GM18861 (cell line): ENCODE measurements at regions not wholly inside any gene's neighbourhood (a gene's known extent, or its start where the extent isn't known, plus 50 kb on each side); places are given as distances from the start of the nearest gene placed in this dataset.
"Not testable (repeated sequence)": the region's sequence is repeated elsewhere in the genome, so short reads cannot be mapped to it uniquely, and the experiment has no call there.

ENCODE experiments used
- ATAC-seq: cut with Tn5 transposase; IDR thresholded peaks from one replicate; pipeline ENCODE4 v1.9.1; 2021; ENCODE audit not compliant: unreplicated experiment

GRCh38 chr15:38726187-38726586 is 161.6 kb upstream of the RASGRP1 start:
- no peak for ATAC-seq

GRCh38 chr15:38733331-38733730 is 168.7 kb upstream of the RASGRP1 start:
- no peak for ATAC-seq

- no peak for ATAC-seq
Measured at GRCh38 chr15:38740206-38740605, 175.6 kb upstream of the RASGRP1 start.

- ATAC-seq, result no peak
Measured at GRCh38 chr15:38743147-38743546, 178.5 kb upstream of the RASGRP1 start.

- no peak for ATAC-seq
Measured at GRCh38 chr15:38745126-38745525, 180.5 kb upstream of the RASGRP1 start.

- no peak for ATAC-seq
Measured at GRCh38 chr15:38745626-38746025, 181.0 kb upstream of the RASGRP1 start.

- no peak for ATAC-seq
Measured at GRCh38 chr15:38746211-38746610, 181.6 kb upstream of the RASGRP1 start.

- no peak for ATAC-seq
Measured at GRCh38 chr15:38748710-38749109, 184.1 kb upstream of the RASGRP1 start.

- ATAC-seq, result no peak
Measured at GRCh38 chr15:38750786-38751185, 186.2 kb upstream of the RASGRP1 start.

GRCh38 chr15:38755718-38756117 is 191.1 kb upstream of the RASGRP1 start:
- no peak for ATAC-seq

GRCh38 chr15:38756441-38756840 is 191.8 kb upstream of the RASGRP1 start:
- no peak for ATAC-seq

GRCh38 chr15:38758043-38758442 is 193.4 kb upstream of the RASGRP1 start:
- no peak for ATAC-seq

- ATAC-seq, result no peak
Measured at GRCh38 chr15:38761681-38762080, 197.1 kb upstream of the RASGRP1 start.

- no peak for ATAC-seq
Measured at GRCh38 chr15:38768970-38769369, 204.4 kb upstream of the RASGRP1 start.

GRCh38 chr15:38769492-38769891 is 204.9 kb upstream of the RASGRP1 start:
- ATAC-seq, result no peak

- not testable (repeated sequence) for ATAC-seq
Measured at GRCh38 chr15:38774076-38774475, 209.5 kb upstream of the RASGRP1 start.

GRCh38 chr15:38781196-38781595 is 216.6 kb upstream of the RASGRP1 start:
- no peak for ATAC-seq

GRCh38 chr15:38782156-38782555 is 217.5 kb upstream of the RASGRP1 start:
- no peak for ATAC-seq

GRCh38 chr15:38788918-38789317 is 224.3 kb upstream of the RASGRP1 start:
- ATAC-seq, result no peak

GRCh38 chr15:38789566-38789965 is 225.0 kb upstream of the RASGRP1 start:
- no peak for ATAC-seq

- no peak for ATAC-seq
Measured at GRCh38 chr15:38793206-38793810, 228.7 kb upstream of the RASGRP1 start.

- ATAC-seq, result no peak
Measured at GRCh38 chr15:38795471-38796245, 231.0 kb upstream of the RASGRP1 start.

- no peak for ATAC-seq
Measured at GRCh38 chr15:38796589-38796988, 232.0 kb upstream of the RASGRP1 start.
